DOHH2 (cell line): ENCODE measurements at regions not wholly inside any gene's neighbourhood (a gene's known extent, or its start where the extent isn't known, plus 50 kb on each side); places are given as distances from the start of the nearest gene placed in this dataset.

Experiments
- H3F3A ChIP-seq: fragments of 200-600 bp; sonication (generic), shearing (Covaris generic); 2 replicates; pipeline ENCODE4 v1.6.0; 2016; ENCODE audit warnings: antibody characterized with exemption, mild to moderate bottlenecking; ENCODE audit not compliant: control insufficient read depth, insufficient read depth
- H3K27ac ChIP-seq: fragments of 200-600 bp; sonication (generic); 2 replicates; pipeline ENCODE4 v1.5.1; 2014; ENCODE audit warnings: low read depth, mild to moderate bottlenecking, low read length, moderate library complexity
- H3K27me3 ChIP-seq: fragments of 200-600 bp; sonication (generic); 2 replicates; pipeline ENCODE4 v1.6.1; 2014; ENCODE audit warnings: mild to moderate bottlenecking, low read length, mixed read lengths; ENCODE audit not compliant: control insufficient read depth
- H3K36me3 ChIP-seq: fragments of 200-600 bp; sonication (generic); 2 replicates; pipeline ENCODE4 v1.6.1; 2014; ENCODE audit warnings: mild to moderate bottlenecking, low read length, moderate library complexity, mixed read lengths; ENCODE audit not compliant: control insufficient read depth
- H3K4me1 ChIP-seq: fragments of 200-600 bp; sonication (generic); 2 replicates; pipeline ENCODE4 v1.6.1; 2014; ENCODE audit warnings: mild to moderate bottlenecking, low read length, mixed read lengths; ENCODE audit not compliant: control insufficient read depth
- H3K4me2 ChIP-seq: fragments of 200-600 bp; sonication (generic); 2 replicates; pipeline ENCODE4 v1.6.0; 2014; ENCODE audit warnings: mild to moderate bottlenecking, low read length, moderate library complexity
- H3K4me3 ChIP-seq: fragments of 200-600 bp; sonication (generic); 2 replicates; pipeline ENCODE4 v1.5.1; 2014; ENCODE audit warnings: mild to moderate bottlenecking, low read length, mixed read lengths
- H3K79me2 ChIP-seq: fragments of 200-600 bp; sonication (generic); 2 replicates; pipeline ENCODE4 v1.6.1; 2014; ENCODE audit warnings: mild to moderate bottlenecking, low read length, mixed read lengths; ENCODE audit not compliant: control insufficient read depth
- H3K9me2 ChIP-seq: fragments of 200-600 bp; sonication (generic); replicated peaks from 2 replicates; pipeline ENCODE4 v1.6.1; 2014; ENCODE audit warnings: mild to moderate bottlenecking, low read length, mixed read lengths; ENCODE audit not compliant: control insufficient read depth
- H3K9me3 ChIP-seq: fragments of 200-600 bp; sonication (generic); 2 replicates; pipeline ENCODE4 v1.6.1; 2014; ENCODE audit warnings: antibody characterized with exemption, low read length, mixed read lengths; ENCODE audit not compliant: control insufficient read depth, insufficient read depth
- H4K20me1 ChIP-seq: fragments of 200-600 bp; sonication (generic); 2 replicates; pipeline ENCODE4 v1.6.0; 2014; ENCODE audit warnings: low read depth, mild to moderate bottlenecking, antibody characterized with exemption, low read length, moderate library complexity; ENCODE audit not compliant: control insufficient read depth, insufficient read depth
- EZH2phosphoT487 ChIP-seq: fragments of 200-600 bp; sonication (generic); IDR thresholded peaks from 2 replicates; pipeline ENCODE4 v1.6.1; 2017; ENCODE audit warnings: borderline replicate concordance, mild to moderate bottlenecking, antibody characterized with exemption, low read length, moderate library complexity, mixed read lengths
- TF ChIP-seq, protein P1 (sequence below): fragments of 200-600 bp; sonication (generic); IDR thresholded peaks from one replicate; pipeline ENCODE4 v1.5.1; 2014; ENCODE audit warnings: antibody characterized with exemption, mild to moderate bottlenecking, low read depth, low read length; ENCODE audit not compliant: poor library complexity, severe bottlenecking

DNA sequence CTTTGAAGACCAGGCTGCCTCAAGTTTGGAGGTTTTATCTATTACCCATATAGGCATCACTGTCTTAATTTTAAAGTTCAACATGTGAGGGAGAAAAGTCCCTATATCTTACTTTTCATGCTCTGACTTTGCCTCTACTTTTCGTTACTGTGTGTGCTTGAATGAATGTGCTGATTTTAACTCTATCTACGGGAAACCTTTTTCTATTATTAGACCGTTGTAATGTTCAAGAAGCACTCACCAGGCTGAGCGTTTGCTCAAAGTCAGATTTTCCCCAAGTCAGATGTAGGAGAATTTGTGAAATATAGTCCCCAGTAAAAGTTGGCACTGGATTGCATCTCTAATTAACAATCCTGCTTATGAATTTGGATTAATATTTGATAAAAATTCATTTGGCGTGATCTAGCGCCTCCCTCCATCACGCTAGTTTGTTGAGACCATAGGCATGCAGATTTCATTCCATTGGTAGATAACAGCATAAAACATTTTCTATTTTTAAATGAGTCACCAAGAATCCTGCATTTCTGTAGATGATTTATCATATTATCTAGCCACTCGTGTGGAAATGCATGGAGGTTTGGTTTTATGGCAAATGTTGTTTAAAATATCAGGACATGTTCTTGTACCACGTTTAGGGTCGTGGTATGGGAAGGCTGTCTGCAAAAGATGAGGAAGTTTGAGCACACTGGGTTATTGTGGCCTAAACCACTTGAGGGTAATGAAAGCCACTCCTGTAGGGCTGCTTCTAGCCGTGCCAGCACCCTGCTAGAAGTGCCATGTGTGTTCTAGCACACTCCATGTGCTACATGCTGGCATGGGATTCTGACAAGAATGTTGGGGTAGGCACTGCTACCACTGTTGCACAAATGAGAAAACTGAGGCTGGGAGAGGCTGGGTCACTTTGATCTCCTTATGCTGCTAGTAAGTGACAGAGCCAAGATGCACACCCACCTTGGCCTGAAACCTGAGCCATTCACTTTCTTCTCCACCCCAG is 179.4 kb downstream of the FGF9 start:
- no peak for TF ChIP-seq EZH2phosphoT487
- TF ChIP-seq, protein P1, sequence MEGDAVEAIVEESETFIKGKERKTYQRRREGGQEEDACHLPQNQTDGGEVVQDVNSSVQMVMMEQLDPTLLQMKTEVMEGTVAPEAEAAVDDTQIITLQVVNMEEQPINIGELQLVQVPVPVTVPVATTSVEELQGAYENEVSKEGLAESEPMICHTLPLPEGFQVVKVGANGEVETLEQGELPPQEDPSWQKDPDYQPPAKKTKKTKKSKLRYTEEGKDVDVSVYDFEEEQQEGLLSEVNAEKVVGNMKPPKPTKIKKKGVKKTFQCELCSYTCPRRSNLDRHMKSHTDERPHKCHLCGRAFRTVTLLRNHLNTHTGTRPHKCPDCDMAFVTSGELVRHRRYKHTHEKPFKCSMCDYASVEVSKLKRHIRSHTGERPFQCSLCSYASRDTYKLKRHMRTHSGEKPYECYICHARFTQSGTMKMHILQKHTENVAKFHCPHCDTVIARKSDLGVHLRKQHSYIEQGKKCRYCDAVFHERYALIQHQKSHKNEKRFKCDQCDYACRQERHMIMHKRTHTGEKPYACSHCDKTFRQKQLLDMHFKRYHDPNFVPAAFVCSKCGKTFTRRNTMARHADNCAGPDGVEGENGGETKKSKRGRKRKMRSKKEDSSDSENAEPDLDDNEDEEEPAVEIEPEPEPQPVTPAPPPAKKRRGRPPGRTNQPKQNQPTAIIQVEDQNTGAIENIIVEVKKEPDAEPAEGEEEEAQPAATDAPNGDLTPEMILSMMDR, result no peak
- no peaks in the 10 kb centered on the region for H3K79me2 ChIP-seq
- H3K4me3 ChIP-seq, result no peak overlapping the region
- H3K4me2 ChIP-seq, result no peak overlapping the region
- no peaks in the 10 kb centered on the region for H3K9me2 ChIP-seq
- no peak overlapping the region for H3K27ac ChIP-seq
- H3K4me1 ChIP-seq, result no peaks in the 10 kb centered on the region
- H4K20me1 ChIP-seq, result no peaks in the 10 kb centered on the region
- no peaks in the 10 kb centered on the region for H3K9me3 ChIP-seq
- no peaks in the 10 kb centered on the region for H3K36me3 ChIP-seq
- H3K27me3 ChIP-seq, result no peaks in the 10 kb centered on the region
- H3F3A ChIP-seq, result no peaks in the 10 kb centered on the region

DNA sequence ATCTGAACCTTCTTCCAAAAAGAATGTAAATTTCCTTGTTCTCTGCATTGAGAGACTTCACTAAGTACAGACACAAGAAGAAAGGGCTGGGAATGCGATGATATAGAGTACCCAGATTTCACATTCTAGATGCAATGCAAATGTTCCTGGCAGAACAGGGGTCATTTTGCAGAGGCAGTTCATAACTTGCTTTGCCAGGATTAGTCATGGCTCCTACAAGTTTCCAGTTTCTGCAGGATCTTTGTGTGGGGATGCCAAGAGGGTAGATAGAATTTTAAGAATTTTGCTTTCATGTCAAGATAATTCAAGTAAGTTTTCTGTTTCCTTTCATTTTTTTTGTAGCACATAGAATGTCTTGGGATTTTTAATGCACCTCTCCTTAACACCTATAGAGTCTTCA is 181.2 kb downstream of the FGF9 start:
- Histone ChIP-seq H3K9me2 (no peaks in the 10 kb centered on the region), H3K27ac (no peak overlapping the region), H4K20me1 (no peaks in the 10 kb centered on the region), H3K4me3 (no peak overlapping the region), H3K4me2 (no peak overlapping the region), H3K27me3 (no peaks in the 10 kb centered on the region), H3K4me1 (no peaks in the 10 kb centered on the region), H3F3A (no peaks in the 10 kb centered on the region), H3K36me3 (no peaks in the 10 kb centered on the region), H3K9me3 (no peaks in the 10 kb centered on the region), H3K79me2 (no peaks in the 10 kb centered on the region)
- TF ChIP-seq, protein P1, result no peak
- no peak for TF ChIP-seq EZH2phosphoT487

- Histone ChIP-seq H4K20me1 (no peaks in the 10 kb centered on the region), H3F3A (no peaks in the 10 kb centered on the region), H3K9me2 (no peaks in the 10 kb centered on the region), H3K27me3 (no peaks in the 10 kb centered on the region), H3K4me3 (no peak overlapping the region), H3K4me1 (no peaks in the 10 kb centered on the region), H3K36me3 (no peaks in the 10 kb centered on the region), H3K79me2 (no peaks in the 10 kb centered on the region), H3K4me2 (no peak overlapping the region), H3K9me3 (no peaks in the 10 kb centered on the region), H3K27ac (no peak overlapping the region)
- no peak for TF ChIP-seq EZH2phosphoT487
- TF ChIP-seq, protein P1, result no peak
These were observed 182.9 kb downstream of the FGF9 start for GRCh38 chr13:21853779-21854178.
